Mucosa of stomach (tissue), 1 donor: ENCODE measurements at regions not wholly inside any gene's neighbourhood (a gene's known extent, or its start where the extent isn't known, plus 50 kb on each side); places are given as distances from the start of the nearest gene placed in this dataset.
"Not testable (repeated sequence)": the region's sequence is repeated elsewhere in the genome, so short reads cannot be mapped to it uniquely, and the experiment has no call there.

Source experiments
- H3K27me3 ChIP-seq: one replicate; pipeline ENCODE4 v1.7.0; 2013; ENCODE audit warnings: mild to moderate bottlenecking, low read length; ENCODE audit not compliant: control insufficient read depth, insufficient read depth
- H3K36me3 ChIP-seq: one replicate; pipeline ENCODE4 v1.7.0; 2013; ENCODE audit warnings: low read length; ENCODE audit not compliant: control insufficient read depth, insufficient read depth
- H3K4me1 ChIP-seq: one replicate; pipeline ENCODE4 v1.7.0; 2013; ENCODE audit warnings: mild to moderate bottlenecking, low read length; ENCODE audit not compliant: control insufficient read depth, insufficient read depth
- H3K4me3 ChIP-seq: one replicate; pipeline ENCODE4 v1.7.0; 2013; ENCODE audit warnings: low read length
- H3K9ac ChIP-seq: one replicate; pipeline ENCODE4 v1.7.0; 2013; ENCODE audit warnings: mild to moderate bottlenecking, low read length, moderate library complexity
- H3K9me3 ChIP-seq: one replicate; pipeline ENCODE4 v1.7.0; 2013; ENCODE audit warnings: mild to moderate bottlenecking, low read length, moderate library complexity; ENCODE audit not compliant: control insufficient read depth
- donor health status: Pancreatic carcinoma.

GRCh38 chr3:81352867-81353266, 408.6 kb downstream of the GBE1 start:
- Histone ChIP-seq H3K9ac (no peak overlapping the region), H3K4me3 (no peak overlapping the region), H3K4me1 (no peaks in the 10 kb centered on the region), H3K9me3 (no peaks in the 10 kb centered on the region), H3K27me3 (no peaks in the 10 kb centered on the region), H3K36me3 (no peaks in the 10 kb centered on the region)

- Histone ChIP-seq H3K9ac (no peak overlapping the region), H3K9me3 (no peaks in the 10 kb centered on the region), H3K4me3 (no peak overlapping the region), H3K4me1 (no peaks in the 10 kb centered on the region), H3K36me3 (no peaks in the 10 kb centered on the region), H3K27me3 (no peaks in the 10 kb centered on the region)
Observed at GRCh38 chr3:81349816-81350340, 411.6 kb downstream of the GBE1 start.

GRCh38 chr3:81339040-81339845, 422.2 kb downstream of the GBE1 start:
- H3K36me3 ChIP-seq = no peaks in the 10 kb centered on the region
- no peaks in the 10 kb centered on the region for H3K27me3 ChIP-seq
- H3K4me3 ChIP-seq = no peak overlapping the region
- no peaks in the 10 kb centered on the region for H3K4me1 ChIP-seq
- H3K9me3 ChIP-seq = no peaks in the 10 kb centered on the region
- no peak overlapping the region for H3K9ac ChIP-seq

GRCh38 chr3:81336470-81336869, 425.0 kb downstream of the GBE1 start:
- Histone ChIP-seq H3K27me3 (no peaks in the 10 kb centered on the region), H3K4me1 (no peaks in the 10 kb centered on the region), H3K9me3 (no peaks in the 10 kb centered on the region), H3K36me3 (no peaks in the 10 kb centered on the region), H3K9ac (no peak overlapping the region), H3K4me3 (no peak overlapping the region)

GRCh38 chr3:81329835-81330234, 431.6 kb downstream of the GBE1 start:
- not testable (repeated sequence) for H3K4me3 ChIP-seq, H3K9me3 ChIP-seq, H3K27me3 ChIP-seq, H3K36me3 ChIP-seq, H3K9ac ChIP-seq, H3K4me1 ChIP-seq

GRCh38 chr3:81326245-81326644, 435.2 kb downstream of the GBE1 start:
- no peaks in the 10 kb centered on the region for H3K4me1 ChIP-seq
- H3K4me3 ChIP-seq = no peak overlapping the region
- H3K27me3 ChIP-seq = no peaks in the 10 kb centered on the region
- no peaks in the 10 kb centered on the region for H3K9me3 ChIP-seq
- H3K9ac ChIP-seq = no peak overlapping the region
- no peaks in the 10 kb centered on the region for H3K36me3 ChIP-seq

GRCh38 chr3:81320862-81321261, 440.6 kb downstream of the GBE1 start:
- Histone ChIP-seq H3K36me3 (no peaks in the 10 kb centered on the region), H3K4me1 (no peaks in the 10 kb centered on the region), H3K9ac (no peak overlapping the region), H3K9me3 (no peaks in the 10 kb centered on the region), H3K27me3 (no peaks in the 10 kb centered on the region), H3K4me3 (no peak overlapping the region)

- Histone ChIP-seq H3K9me3 (no peaks in the 10 kb centered on the region), H3K4me3 (no peak overlapping the region), H3K9ac (no peak overlapping the region), H3K27me3 (no peaks in the 10 kb centered on the region), H3K4me1 (no peaks in the 10 kb centered on the region), H3K36me3 (no peaks in the 10 kb centered on the region)
Observed at GRCh38 chr3:81315030-81315429, 446.4 kb downstream of the GBE1 start.

- Histone ChIP-seq H3K36me3 (no peaks in the 10 kb centered on the region), H3K27me3 (no peaks in the 10 kb centered on the region), H3K4me1 (no peaks in the 10 kb centered on the region), H3K4me3 (no peak overlapping the region), H3K9me3 (no peaks in the 10 kb centered on the region), H3K9ac (no peak overlapping the region)
Observed at GRCh38 chr3:81311321-81311720, 450.1 kb downstream of the GBE1 start.

GRCh38 chr3:81308306-81308705, 453.1 kb downstream of the GBE1 start:
- H3K9ac ChIP-seq = no peak overlapping the region
- H3K27me3 ChIP-seq = no peaks in the 10 kb centered on the region
- H3K36me3 ChIP-seq = no peaks in the 10 kb centered on the region
- H3K9me3 ChIP-seq = no peaks in the 10 kb centered on the region
- no peak overlapping the region for H3K4me3 ChIP-seq
- H3K4me1 ChIP-seq = no peaks in the 10 kb centered on the region

- H3K9ac ChIP-seq = no peak overlapping the region
- H3K4me3 ChIP-seq = no peak overlapping the region
- no peaks in the 10 kb centered on the region for H3K9me3 ChIP-seq
- no peaks in the 10 kb centered on the region for H3K36me3 ChIP-seq
- H3K4me1 ChIP-seq = no peaks in the 10 kb centered on the region
- no peaks in the 10 kb centered on the region for H3K27me3 ChIP-seq
Observed at GRCh38 chr3:81307221-81307620, 454.2 kb downstream of the GBE1 start.

GRCh38 chr3:81303321-81303720, 458.1 kb downstream of the GBE1 start:
- no peaks in the 10 kb centered on the region for H3K36me3 ChIP-seq
- H3K9me3 ChIP-seq = no peaks in the 10 kb centered on the region
- no peaks in the 10 kb centered on the region for H3K27me3 ChIP-seq
- no peak overlapping the region for H3K4me3 ChIP-seq
- H3K9ac ChIP-seq = no peak overlapping the region
- H3K4me1 ChIP-seq = no peaks in the 10 kb centered on the region
